ENCODE measurements at regions not wholly inside any gene's neighbourhood (a gene's known extent, or its start where the extent isn't known, plus 50 kb on each side); places are given as distances from the start of the nearest gene placed in this dataset.
A peak's percentile ranks its signal among the peaks of the same experiment; 100 is the strongest.

DNA sequence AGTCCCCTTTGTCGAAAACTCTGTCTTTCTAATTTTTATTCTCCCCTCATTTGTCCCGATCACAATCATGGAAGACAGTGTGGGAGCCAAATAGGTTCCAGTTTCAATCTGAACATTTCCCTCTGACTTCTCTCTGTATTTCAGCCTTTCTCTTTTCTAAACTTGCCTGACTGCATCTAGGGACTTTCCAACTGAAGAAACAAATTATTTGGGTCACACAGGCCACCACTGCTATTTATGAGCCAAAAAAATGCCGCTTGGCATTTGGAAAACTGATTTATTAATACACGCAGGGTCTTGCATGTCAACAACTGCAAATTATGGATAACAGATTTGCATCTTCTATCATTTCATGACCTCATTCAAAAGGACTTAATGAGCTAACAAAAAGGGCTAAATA, 55.2 kb upstream of the ELAC2 start:
- in situ Hi-C loops (cut with MboI) = no loop called here
- H3K27me3 ChIP-seq (replicated peaks; ENCODE audit: insufficient read depth) = 0 out of 2 replicates have a peak, but pooled peaks cover 8% of the 10 kb centered on the region
- H3K4me1 ChIP-seq (ENCODE audit: insufficient read depth) = peaks cover 40% of the 10 kb centered on the region
- no peak for TF ChIP-seq EZH2phosphoT487 (IDR thresholded peaks at IDR 0.05; ENCODE audit: insufficient read depth, low read depth)
- no peak for TF ChIP-seq EZH2 (IDR thresholded peaks at IDR 0.05; ENCODE audit: insufficient read depth, poor library complexity, severe bottlenecking)
- no peak overlapping the region for H2AFZ ChIP-seq
- no peak overlapping the region for H3K4me3 ChIP-seq
- H3K9me3 ChIP-seq (ENCODE audit: low read depth) = no peaks in the 10 kb centered on the region
- 48 to 57% methylated on average over 4 of the region's 4 CpGs for WGBS, 2 experiments (ENCODE audit: low coverage in 1 of 2, low lambda C conversion rate in 2 of 2, missing lambda C conversion rate in 2 of 2)
- H3K4me2 ChIP-seq (ENCODE audit: unreplicated experiment) = peak overlapping the region; percentile 1
- peaks cover 19% of the 10 kb centered on the region; the same call in 1 of the 2 replicates for H3F3A ChIP-seq (ENCODE audit: insufficient read depth)
- H3K9ac ChIP-seq = no peak overlapping the region
- no peaks in the 10 kb centered on the region for H3K36me3 ChIP-seq (ENCODE audit: low read depth)
- H3K27ac ChIP-seq = no peak overlapping the region
- H3K79me2 ChIP-seq (ENCODE audit: insufficient read depth) = no peaks in the 10 kb centered on the region
- H3K9me2 ChIP-seq (ENCODE audit: insufficient read depth) = no peaks in the 10 kb centered on the region
- no peaks in the 10 kb centered on the region for H4K20me1 ChIP-seq (ENCODE audit: insufficient read depth)
- no peak for DNase-seq

DNA sequence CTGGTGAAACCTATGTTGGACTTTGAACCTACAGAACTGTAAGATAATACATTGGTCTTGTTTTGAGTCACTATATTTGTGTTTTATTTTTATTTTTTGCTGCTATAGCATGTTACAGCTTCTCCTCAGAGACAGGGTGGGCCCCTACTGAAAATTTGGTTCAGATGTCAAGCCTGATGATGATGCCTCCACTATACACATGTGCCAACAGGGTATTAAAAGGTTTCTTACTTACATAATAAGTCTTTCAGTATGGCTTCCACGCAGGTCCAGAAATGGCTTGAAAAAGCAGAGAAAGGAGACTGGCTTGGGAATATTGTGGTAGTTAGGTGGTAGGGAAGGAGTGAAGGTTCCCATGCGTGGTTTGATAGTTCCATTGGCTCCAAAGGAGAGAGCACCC, 52.9 kb upstream of the ELAC2 start:
- Histone ChIP-seq H3F3A (ENCODE audit: insufficient read depth) (peaks cover 6% of the 10 kb centered on the region; the same call in 1 of the 2 replicates), H3K79me2 (ENCODE audit: insufficient read depth) (no peaks in the 10 kb centered on the region), H4K20me1 (ENCODE audit: insufficient read depth) (no peaks in the 10 kb centered on the region), H3K27me3 (replicated peaks; ENCODE audit: insufficient read depth) (0 out of 2 replicates have a peak, but pooled peaks cover 8% of the 10 kb centered on the region), H3K9me3 (ENCODE audit: low read depth) (no peaks in the 10 kb centered on the region), H3K27ac (no peak overlapping the region), H3K4me3 (no peak overlapping the region), H3K9ac (no peak overlapping the region), H3K9me2 (ENCODE audit: insufficient read depth) (no peaks in the 10 kb centered on the region), H3K4me1 (ENCODE audit: insufficient read depth) (peaks cover 25% of the 10 kb centered on the region), H3K4me2 (ENCODE audit: unreplicated experiment) (no peak overlapping the region), H2AFZ (no peak overlapping the region), H3K36me3 (ENCODE audit: low read depth) (no peaks in the 10 kb centered on the region)
- DNase-seq = no peak
- in situ Hi-C loops (cut with MboI) = no loop called here
- 68 to 77% methylated on average over 2 of the region's 2 CpGs for WGBS, 2 experiments (ENCODE audit: low coverage in 1 of 2, low lambda C conversion rate in 2 of 2, missing lambda C conversion rate in 2 of 2)
- TF ChIP-seq EZH2phosphoT487 (IDR thresholded peaks at IDR 0.05; ENCODE audit: insufficient read depth, low read depth) (no peak), EZH2 (IDR thresholded peaks at IDR 0.05; ENCODE audit: insufficient read depth, poor library complexity, severe bottlenecking) (no peak)

- Histone ChIP-seq H3K4me3 (no peak overlapping the region), H3K4me2 (ENCODE audit: unreplicated experiment) (no peak overlapping the region), H3K36me3 (ENCODE audit: low read depth) (no peaks in the 10 kb centered on the region), H3K27me3 (replicated peaks; ENCODE audit: insufficient read depth) (peaks cover 8% of the 10 kb centered on the region; the same call in 1 of the 2 replicates), H2AFZ (no peak overlapping the region), H3K9me3 (ENCODE audit: low read depth) (no peaks in the 10 kb centered on the region), H3F3A (ENCODE audit: insufficient read depth) (no peaks in the 10 kb centered on the region), H3K9ac (no peak overlapping the region), H3K9me2 (ENCODE audit: insufficient read depth) (no peaks in the 10 kb centered on the region), H4K20me1 (ENCODE audit: insufficient read depth) (no peaks in the 10 kb centered on the region), H3K4me1 (ENCODE audit: insufficient read depth) (peaks cover 16% of the 10 kb centered on the region), H3K27ac (no peak overlapping the region), H3K79me2 (ENCODE audit: insufficient read depth) (no peaks in the 10 kb centered on the region)
- TF ChIP-seq EZH2phosphoT487 (IDR thresholded peaks at IDR 0.05; ENCODE audit: insufficient read depth, low read depth) = no peak
- no peak for TF ChIP-seq EZH2 (IDR thresholded peaks at IDR 0.05; ENCODE audit: insufficient read depth, poor library complexity, severe bottlenecking)
- in situ Hi-C loops (cut with MboI) = no loop called here
- WGBS, 2 experiments (ENCODE audit: low coverage in 1 of 2, low lambda C conversion rate in 2 of 2, missing lambda C conversion rate in 2 of 2) = 18 to 21% methylated on average over 8 of the region's 8 CpGs
- peak; percentile 65 for DNase-seq
Measured at GRCh38 chr17:13067629-13068303, 49.9 kb upstream of the ELAC2 start.

Data from GM23248 (cell line).